Fibroblast of skin of back (primary cell): ENCODE measurements at regions not wholly inside any gene's neighbourhood (a gene's known extent, or its start where the extent isn't known, plus 50 kb on each side); places are given as distances from the start of the nearest gene placed in this dataset.
A peak's percentile ranks its signal among the peaks of the same experiment; 100 is the strongest.

Experiments used
- DNase-seq: peaks from one replicate; pipeline ENCODE4 v3.0.0-alpha.2; 2013

DNA sequence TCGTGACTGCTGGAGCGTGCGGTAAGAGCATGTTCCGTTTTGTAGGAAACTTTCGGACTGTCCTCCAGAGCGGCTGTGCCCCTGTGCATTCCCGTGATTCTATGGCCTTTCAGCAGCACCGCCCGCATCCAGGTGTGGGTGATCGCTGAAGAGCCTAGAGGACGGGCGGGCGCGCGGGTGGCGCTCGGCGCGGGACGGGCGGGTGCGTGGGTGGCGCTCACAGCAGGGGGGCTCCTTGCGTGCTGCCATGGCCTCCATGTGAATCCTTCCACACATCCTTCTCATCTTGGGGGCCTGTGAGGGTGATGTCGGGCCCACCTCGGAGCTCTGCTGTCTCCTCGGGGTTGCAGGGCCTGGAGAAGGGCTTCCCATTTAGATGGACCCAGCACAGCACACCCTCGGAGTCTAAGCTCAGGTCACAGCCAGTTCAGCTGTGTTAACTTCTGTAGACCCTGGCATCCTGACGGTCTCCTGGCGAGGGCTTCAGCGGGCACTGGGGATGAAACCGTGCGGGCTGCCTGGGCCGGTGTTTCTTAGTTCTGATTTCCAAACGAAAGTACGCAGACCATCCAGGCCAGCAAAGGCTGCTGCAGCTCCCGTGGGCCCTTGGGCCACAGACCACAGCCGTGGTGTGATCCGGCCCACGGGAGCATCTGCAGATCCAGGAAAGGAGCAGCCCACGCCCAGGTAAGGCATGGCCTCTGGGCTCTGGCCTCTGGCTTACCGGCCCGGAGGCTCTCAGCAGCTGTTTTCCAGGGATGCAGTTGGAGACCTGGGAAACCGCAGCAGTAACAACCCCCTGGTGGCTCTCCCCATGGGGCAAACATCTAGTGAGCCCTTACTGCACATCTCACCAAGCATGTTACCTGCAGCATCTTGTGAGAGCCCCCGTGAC lies 339.4 kb downstream of the FOXL1 start:
- no peak for DNase-seq

DNA sequence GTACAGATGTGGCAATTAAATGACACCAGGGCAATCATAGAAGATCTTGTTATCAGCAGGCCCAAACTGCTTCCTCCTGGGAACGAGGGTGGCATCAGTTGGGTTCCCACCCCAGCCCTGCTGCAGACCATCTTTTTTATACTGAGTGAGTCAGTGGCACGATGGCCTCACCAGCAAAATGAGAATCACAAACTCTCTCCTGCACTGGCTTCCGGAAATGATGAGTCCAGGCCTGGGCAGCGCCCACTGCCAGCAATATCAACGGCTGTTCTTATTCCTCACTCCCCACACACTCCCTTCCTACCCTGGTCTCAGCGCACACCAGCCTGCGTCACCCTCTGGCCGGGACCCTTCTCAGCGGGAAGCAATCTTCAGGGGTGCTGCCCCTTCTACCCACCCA lies 340.3 kb downstream of the FOXL1 start:
- DNase-seq: no peak

DNA sequence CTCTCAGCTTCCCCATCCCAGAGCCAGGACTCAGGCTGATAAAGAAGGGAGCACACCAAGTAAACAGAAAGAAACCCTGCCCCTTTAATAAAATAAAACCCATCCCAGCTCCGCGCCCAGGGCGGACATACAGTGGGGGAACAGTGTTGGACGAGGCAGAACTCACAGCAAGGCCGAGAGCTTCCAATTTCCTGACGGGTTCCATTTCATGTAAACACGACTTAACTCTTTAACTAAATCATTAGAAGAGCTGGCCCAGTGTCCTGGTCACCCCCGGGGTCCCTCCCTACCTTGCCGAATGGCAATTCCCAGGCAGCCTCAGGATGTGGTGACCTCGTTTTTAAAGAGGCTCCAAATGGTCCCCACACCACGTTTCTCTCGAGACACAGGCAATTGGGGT lies 340.7 kb downstream of the FOXL1 start:
- no peak for DNase-seq

GRCh38 chr16:86919578-86920305 lies 341.4 kb downstream of the FOXL1 start:
- DNase-seq: no peak

DNA sequence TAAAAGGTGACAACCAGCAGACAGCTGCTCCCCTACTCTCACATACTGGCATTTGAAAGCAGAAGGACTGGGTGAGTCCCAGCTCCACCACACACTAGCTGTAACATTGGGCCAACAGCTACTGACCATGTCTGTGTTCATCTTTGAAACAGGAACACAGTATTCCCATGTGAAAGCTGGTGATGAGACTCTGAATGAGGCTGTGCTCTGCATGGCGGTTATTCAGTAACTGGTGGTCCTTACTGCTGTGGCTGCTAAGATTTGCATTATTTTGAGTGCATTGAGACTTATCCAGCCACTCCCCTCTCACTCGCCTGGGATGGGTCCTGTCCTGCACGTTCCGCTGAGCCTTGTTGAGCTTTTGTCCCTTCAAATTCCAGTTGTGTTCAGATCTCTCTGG lies 342.9 kb downstream of the FOXL1 start:
- no peak for DNase-seq

GRCh38 chr16:86922311-86922710 lies 344.0 kb downstream of the FOXL1 start:
- DNase-seq: no peak

DNA sequence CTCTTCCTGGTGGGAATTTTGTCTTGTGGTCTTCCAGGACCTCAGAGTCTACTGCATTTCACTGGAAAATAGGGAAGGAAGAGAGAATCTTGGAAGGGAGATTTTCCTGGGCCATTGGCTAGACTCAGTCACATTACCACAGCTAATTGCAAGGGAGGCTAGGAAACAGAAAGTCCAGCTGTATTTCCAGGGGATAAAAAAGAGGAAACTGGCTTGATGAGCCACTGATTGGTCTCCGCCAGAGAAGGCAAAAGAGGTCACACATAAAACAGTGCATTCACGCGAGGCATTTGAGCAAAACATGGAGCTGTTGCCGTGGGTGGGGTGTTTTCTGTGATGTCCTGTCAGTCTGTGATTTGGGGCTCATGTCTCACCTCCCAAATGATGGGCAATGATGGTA lies 345.3 kb downstream of the FOXL1 start:
- DNase-seq: no peak

GRCh38 chr16:86924537-86924936 lies 346.2 kb downstream of the FOXL1 start:
- peak; percentile 97 for DNase-seq

DNA sequence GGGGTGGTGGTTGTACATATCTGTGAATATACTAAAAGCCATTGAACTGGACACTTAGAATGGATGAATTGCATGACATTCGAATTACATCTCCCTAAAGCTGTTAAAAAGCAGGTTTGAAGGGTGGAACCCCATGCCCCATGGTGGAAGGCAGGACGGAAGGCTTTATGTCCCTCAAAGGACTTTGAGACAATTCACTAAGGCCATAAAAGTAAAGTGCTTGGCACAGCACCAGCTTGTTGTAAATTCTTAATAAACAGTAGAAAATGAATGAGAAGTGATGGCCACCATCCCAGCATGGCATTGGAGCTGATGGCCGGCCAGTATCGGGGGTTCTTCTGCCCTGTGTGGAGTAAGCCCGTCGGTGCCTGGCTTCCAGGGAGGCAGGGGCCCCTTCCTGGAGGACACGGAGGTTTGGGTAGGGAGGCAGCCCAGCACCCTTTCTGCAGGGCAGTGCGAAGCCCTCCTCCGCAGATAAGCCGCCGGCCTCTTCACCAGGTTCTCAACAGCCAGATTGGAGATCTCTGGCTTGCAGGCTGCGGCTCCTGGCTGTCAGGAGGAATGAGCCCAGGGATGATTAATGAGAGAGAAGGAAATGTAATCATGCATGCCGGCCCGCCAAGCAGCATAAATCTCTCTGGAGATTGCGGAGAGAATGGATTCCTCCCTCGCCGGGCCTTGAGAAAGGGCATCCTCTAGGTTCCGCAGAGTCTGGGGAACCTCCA lies 346.9 kb downstream of the FOXL1 start:
- DNase-seq: peak; percentile 87

GRCh38 chr16:86926181-86927094 lies 348.1 kb downstream of the FOXL1 start:
- no peak for DNase-seq

- no peak for DNase-seq
Measured at GRCh38 chr16:86927699-86928098, 349.4 kb downstream of the FOXL1 start.

DNA sequence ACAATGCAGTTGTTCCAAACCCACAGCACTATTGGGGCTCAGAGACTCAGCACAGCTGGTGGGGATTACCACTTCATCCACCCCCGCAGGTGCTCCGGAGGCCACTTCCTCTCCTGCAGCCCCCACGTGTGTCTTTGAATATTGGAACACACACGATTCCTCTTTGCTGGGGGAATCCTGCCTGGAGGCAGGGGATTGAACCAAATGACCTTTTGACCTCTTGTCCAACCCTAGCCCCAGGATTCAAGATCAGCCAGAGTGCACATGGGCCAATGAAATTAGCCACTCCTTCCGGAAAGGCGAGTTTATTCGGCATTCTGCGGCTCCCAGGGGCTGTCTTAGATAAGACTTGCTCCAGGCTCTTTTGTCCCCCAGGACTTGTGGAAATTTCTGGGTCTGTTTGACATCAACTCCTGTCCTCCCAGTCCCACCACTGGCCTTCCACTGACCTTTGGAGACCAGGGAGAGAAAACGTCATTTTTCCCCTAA lies 350.2 kb downstream of the FOXL1 start:
- DNase-seq: no peak

GRCh38 chr16:86929057-86929871 lies 350.9 kb downstream of the FOXL1 start:
- peak; percentile 95 for DNase-seq

DNA sequence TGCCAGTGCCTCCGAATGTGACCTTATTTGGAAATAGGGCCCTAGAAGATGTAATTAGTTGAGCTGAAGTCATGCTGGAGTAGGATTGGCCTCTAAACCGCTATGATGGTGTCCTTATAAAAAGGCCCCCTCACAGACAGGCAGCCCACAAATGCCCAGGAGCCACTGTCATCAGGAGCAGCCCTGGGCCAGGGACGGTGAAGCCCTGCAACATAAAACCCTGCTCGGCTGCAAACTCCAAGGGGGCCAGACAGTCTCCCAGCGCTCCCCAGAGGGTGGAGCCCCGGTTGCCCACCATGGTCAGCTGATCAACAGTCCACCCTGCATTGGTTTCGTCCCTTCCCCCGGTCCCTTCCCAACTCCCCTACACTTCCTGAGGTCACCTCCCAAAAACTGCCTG lies 351.7 kb downstream of the FOXL1 start:
- DNase-seq: peak; percentile 62

DNA sequence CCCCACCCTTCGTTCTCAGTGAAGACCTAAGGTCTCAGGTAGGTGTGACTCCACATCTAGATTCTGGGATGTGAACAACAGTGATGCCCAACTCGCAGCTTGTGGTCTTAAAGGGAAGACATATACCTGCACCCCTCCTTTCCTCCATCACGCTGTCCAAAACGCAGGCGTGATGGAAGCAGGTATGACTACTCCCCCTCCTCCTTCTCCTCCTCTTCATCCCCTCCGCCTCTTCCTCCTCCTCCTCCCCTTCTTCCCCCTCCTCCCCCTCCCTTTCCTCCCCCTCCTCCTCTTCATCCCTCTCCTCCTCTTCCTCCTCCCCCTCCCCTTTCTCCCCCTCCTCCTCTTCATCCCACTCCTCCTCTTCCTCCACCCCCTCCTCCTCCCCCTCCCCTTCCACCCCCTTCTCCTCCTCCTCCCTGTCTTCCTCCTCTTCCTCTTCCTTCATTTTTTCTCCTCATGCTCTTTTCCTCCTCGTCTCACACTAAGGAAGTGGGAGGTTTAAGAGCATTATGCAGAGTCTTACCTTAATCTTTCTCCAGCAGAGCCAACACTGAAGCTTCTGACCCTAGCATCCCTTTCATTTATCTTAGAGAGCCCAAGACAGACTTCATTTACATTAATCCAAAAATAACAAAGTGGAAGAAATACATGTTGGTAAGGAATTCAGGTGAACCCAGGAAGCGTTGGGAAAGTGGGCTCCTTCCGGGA lies 352.5 kb downstream of the FOXL1 start:
- no peak for DNase-seq

DNA sequence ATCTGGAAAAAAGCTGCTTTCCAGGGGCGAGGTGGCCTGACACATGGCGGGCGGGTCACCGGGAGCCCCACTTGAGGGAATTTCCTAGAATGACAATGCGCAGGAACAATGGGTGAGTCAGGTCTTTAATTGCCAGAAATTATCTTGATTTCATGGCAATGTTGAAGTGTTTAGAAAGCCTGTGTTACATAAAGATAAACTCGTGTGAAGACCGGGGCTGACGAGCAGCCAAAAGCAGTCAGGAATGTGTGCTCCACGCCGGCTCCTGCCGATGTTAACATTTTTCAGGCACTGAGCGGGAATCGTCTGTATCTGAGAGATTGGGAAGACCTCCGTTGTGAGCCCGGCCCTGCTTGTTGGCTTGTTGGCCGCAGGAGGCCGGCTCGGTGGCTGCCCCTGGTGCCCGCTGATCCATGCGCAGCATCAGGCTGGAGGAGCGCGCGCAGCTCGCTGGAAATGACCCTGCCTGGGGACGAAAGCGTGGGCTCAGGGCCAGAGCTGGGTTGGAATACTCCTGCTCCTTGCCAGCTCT lies 353.1 kb downstream of the FOXL1 start:
- peak; percentile 92 for DNase-seq

DNA sequence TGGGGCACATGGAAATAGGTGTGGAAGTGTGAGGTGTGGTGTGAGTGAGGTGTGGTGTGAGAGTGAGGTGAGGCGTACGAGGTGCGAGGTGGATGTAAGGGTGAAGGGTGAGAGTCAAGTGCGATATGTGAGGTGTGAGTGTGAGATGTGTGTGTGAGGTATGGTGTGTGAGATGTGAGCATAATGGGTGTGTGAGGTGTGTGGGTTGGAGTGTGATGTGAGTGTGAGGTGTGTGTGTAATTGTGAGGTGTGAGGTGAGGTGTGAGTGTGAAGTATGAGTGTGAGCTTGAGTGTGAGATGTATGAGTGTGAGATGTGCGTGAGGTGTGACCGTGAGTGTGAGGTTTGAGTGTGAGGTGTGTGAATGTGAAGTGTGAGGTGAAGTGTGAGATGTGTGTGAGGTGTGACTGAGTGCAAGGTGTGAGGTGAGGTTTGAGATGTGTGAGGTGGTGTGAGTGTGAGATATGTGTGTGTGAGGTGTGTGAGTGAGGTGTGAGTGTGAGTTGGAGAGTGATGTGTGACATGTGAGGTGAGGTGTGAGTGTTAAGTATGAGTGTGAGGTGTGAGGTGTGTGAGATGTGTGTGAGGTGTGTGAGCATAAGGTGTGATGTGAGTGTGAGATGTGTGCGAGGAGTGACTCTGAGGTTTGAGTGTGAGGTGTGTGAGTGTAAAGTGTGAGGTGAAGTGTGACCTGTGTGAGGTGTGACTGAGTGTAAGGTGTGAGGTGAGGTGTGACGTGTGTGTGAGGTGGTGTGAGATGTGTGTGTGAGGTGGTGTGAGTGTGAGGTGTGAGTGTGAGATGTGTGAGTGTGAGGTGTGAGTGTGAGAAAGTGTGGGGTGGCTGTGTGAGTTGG lies 354.0 kb downstream of the FOXL1 start:
- DNase-seq: no peak

DNA sequence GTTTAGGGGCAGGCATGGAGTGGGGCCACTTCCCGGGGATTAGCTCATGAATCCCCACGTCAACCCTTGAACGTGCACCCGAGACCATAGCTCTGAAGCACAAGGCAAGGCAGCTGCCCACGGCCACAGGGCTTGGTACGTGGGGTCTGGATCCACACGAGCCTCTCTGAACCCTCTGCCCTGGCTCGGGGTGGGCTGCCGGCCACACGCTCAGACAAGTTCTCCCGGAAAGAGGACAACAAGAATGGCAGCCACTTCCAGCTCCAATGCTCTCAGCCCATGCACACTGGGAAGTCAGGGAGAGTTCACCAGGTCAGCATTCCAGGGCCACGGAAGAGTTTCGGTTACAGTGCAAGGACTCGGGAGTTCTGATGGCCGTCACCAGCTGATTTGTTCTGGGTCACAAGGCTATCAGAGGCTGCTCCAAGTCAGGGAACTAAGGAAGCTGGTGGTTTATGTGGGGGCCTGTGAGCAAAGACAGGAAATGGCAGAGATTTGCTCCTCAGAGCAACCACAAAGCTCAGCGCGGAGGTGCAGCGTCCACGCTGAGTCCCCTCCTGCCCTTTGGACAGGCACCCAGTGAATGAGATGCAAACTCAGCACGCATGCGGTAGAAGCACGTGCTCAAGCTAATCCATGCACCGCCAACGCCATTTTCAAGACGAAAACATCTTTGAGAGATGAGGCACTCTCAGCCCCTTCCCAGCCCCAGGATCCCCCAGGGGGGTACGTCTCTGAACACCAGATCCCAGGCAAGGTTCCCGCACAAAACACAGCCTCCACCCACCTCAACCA lies 356.4 kb downstream of the FOXL1 start:
- no peak for DNase-seq
